GM23338 (cell line): ENCODE measurements at regions not wholly inside any gene's neighbourhood (a gene's known extent, or its start where the extent isn't known, plus 50 kb on each side); places are given as distances from the start of the nearest gene placed in this dataset.
A peak's percentile ranks its signal among the peaks of the same experiment; 100 is the strongest.

ENCODE experiments used
- ATAC-seq: fragments of 200-7000 bp; cut with Tn5 transposase; 3 replicates; pipeline ENCODE4 v1.9.1; 2020
- DNase-seq: peaks from one replicate; pipeline ENCODE4 v3.0.0-alpha.2; 2015; ENCODE audit warnings: low spot score
- H2AFZ ChIP-seq: fragments of 200-600 bp; sonication (generic); 2 replicates; pipeline ENCODE4 v1.8.0; 2016; ENCODE audit warnings: antibody characterized with exemption, mild to moderate bottlenecking, moderate library complexity
- H3F3A ChIP-seq: fragments of 200-600 bp; sonication (generic); replicated peaks from 2 replicates; pipeline ENCODE4 v1.8.0; 2017; ENCODE audit warnings: antibody characterized with exemption, mixed run types, low read depth
- H3K27ac ChIP-seq: fragments of 200-600 bp; sonication (generic); 2 replicates; pipeline ENCODE4 v1.6.1; 2016; ENCODE audit warnings: low read depth
- H3K27me3 ChIP-seq: fragments of 200-600 bp; sonication (generic); 2 replicates; pipeline ENCODE4 v1.8.0; 2016; ENCODE audit warnings: mild to moderate bottlenecking, mixed run types, moderate library complexity; ENCODE audit not compliant: insufficient read depth
- H3K36me3 ChIP-seq: fragments of 200-600 bp; sonication (generic); 2 replicates; pipeline ENCODE4 v1.8.0; 2016; ENCODE audit warnings: mild to moderate bottlenecking; ENCODE audit not compliant: insufficient read depth
- H3K4me1 ChIP-seq: fragments of 200-600 bp; sonication (generic); 2 replicates; pipeline ENCODE4 v1.8.0; 2016; ENCODE audit warnings: mild to moderate bottlenecking, moderate library complexity; ENCODE audit not compliant: insufficient read depth
- H3K4me2 ChIP-seq: fragments of 200-600 bp; sonication (generic); 2 replicates; pipeline ENCODE4 v1.7.1; 2017; ENCODE audit warnings: mixed run types
- H3K4me3 ChIP-seq: fragments of 200-600 bp; sonication (generic); 2 replicates; pipeline ENCODE4 v1.6.1; 2016; ENCODE audit warnings: mixed run types
- H3K79me2 ChIP-seq: fragments of 200-600 bp; sonication (generic); replicated peaks from 2 replicates; pipeline ENCODE4 v1.8.0; 2017; ENCODE audit warnings: mild to moderate bottlenecking; ENCODE audit not compliant: insufficient read depth
- H3K9me2 ChIP-seq: fragments of 200-600 bp; sonication (generic); 2 replicates; pipeline ENCODE4 v1.8.0; 2017; ENCODE audit not compliant: insufficient read depth
- H4K20me1 ChIP-seq: fragments of 200-600 bp; sonication (generic); replicated peaks from 2 replicates; pipeline ENCODE4 v1.8.0; 2017; ENCODE audit warnings: mild to moderate bottlenecking; ENCODE audit not compliant: insufficient read depth
- H3K27ac Mint-ChIP-seq: 2 replicates; pipeline ENCODE4 v1.8.0; 2020; ENCODE audit warnings: inconsistent platforms, mild to moderate bottlenecking, moderate library complexity, mixed read lengths
- H3K27me3 Mint-ChIP-seq: 3 replicates; pipeline ENCODE4 v1.8.0; 2022; ENCODE audit warnings: low read depth, mild to moderate bottlenecking, moderate library complexity, mixed read lengths, inconsistent platforms; ENCODE audit not compliant: insufficient read depth, poor library complexity
- H3K36me3 Mint-ChIP-seq: 3 replicates; pipeline ENCODE4 v1.8.0; 2021; ENCODE audit warnings: low read depth, mild to moderate bottlenecking, inconsistent platforms, moderate library complexity, mixed read lengths
- H3K4me1 Mint-ChIP-seq: 3 replicates; pipeline ENCODE4 v1.8.0; 2020; ENCODE audit warnings: mild to moderate bottlenecking, inconsistent platforms, mixed read lengths
- H3K4me3 Mint-ChIP-seq: 3 replicates; pipeline ENCODE4 v1.8.0; 2021; ENCODE audit warnings: moderate library complexity, mild to moderate bottlenecking, inconsistent platforms, mixed read lengths
- H3K9me3 Mint-ChIP-seq: 3 replicates; pipeline ENCODE4 v1.8.0; 2020; ENCODE audit warnings: moderate library complexity, mild to moderate bottlenecking, inconsistent platforms, mixed read lengths
- CTCF ChIP-seq, 2 experiments: fragments of 200-600 bp in 1 of 2; sonication (generic) in 1 of 2; conservative IDR thresholded peaks; 2 replicates each; pipeline versions ENCODE4 v1.5.1 to v1.6.1; 2016 to 2017; ENCODE audit warnings: antibody characterized with exemption in 2 of 2, low read depth in 2 of 2, mild to moderate bottlenecking in 2 of 2, moderate library complexity in 1 of 2
- EZH2phosphoT487 ChIP-seq: fragments of 200-600 bp; sonication (generic); IDR thresholded peaks from one replicate; pipeline ENCODE4 v1.8.1; 2018; ENCODE audit warnings: antibody characterized with exemption; ENCODE audit not compliant: unreplicated experiment
- JUNB ChIP-seq: IDR thresholded peaks from one replicate; pipeline ENCODE4 v1.6.1; 2016; ENCODE audit warnings: antibody characterized with exemption; ENCODE audit not compliant: unreplicated experiment
- NANOG ChIP-seq: IDR thresholded peaks from 2 replicates; pipeline ENCODE4 v1.6.1; 2016; ENCODE audit warnings: antibody characterized with exemption, borderline replicate concordance
- POLR2AphosphoS5 ChIP-seq: IDR thresholded peaks from 2 replicates; pipeline ENCODE4 v1.6.1; 2016; ENCODE audit warnings: antibody characterized with exemption, low read depth
- STAT1 ChIP-seq: IDR thresholded peaks from one replicate; pipeline ENCODE4 v1.6.1; 2016; ENCODE audit warnings: antibody characterized with exemption; ENCODE audit not compliant: unreplicated experiment
- ZNF114 ChIP-seq: fragments of 250-450 bp; sonication (Bioruptor Pico); IDR thresholded peaks from 2 replicates; pipeline ENCODE4 v1.5.0; 2020; ENCODE audit warnings: mild to moderate bottlenecking, moderate library complexity
- ZNF331 ChIP-seq: fragments of 250-450 bp; sonication (Bioruptor Pico); IDR thresholded peaks from 2 replicates; pipeline ENCODE4 v1.5.0; 2020; ENCODE audit warnings: low read depth, mild to moderate bottlenecking, moderate library complexity
- TF ChIP-seq, protein P1 (sequence below): IDR thresholded peaks from 2 replicates; pipeline ENCODE4 v1.6.1; 2016; ENCODE audit warnings: antibody characterized with exemption
- TF ChIP-seq, protein P2 (sequence below): fragments of 250-450 bp; sonication (Bioruptor Pico); IDR thresholded peaks from 2 replicates; pipeline ENCODE4 v1.5.0; 2020; ENCODE audit warnings: mild to moderate bottlenecking, moderate library complexity

GRCh38 chr1:191350938-191351337 lies 807.3 kb upstream of the RGS18 start:
- H3K36me3 Mint-ChIP-seq, result no peaks in the 10 kb centered on the region
- no peaks in the 10 kb centered on the region for H4K20me1 ChIP-seq
- no peaks in the 10 kb centered on the region for H3K4me1 Mint-ChIP-seq
- H3K36me3 ChIP-seq, result no peaks in the 10 kb centered on the region
- no peaks in the 10 kb centered on the region for H3K9me3 Mint-ChIP-seq
- TF ChIP-seq POLR2AphosphoS5, result no peak
- no peak for TF ChIP-seq STAT1
- TF ChIP-seq, protein P1, sequence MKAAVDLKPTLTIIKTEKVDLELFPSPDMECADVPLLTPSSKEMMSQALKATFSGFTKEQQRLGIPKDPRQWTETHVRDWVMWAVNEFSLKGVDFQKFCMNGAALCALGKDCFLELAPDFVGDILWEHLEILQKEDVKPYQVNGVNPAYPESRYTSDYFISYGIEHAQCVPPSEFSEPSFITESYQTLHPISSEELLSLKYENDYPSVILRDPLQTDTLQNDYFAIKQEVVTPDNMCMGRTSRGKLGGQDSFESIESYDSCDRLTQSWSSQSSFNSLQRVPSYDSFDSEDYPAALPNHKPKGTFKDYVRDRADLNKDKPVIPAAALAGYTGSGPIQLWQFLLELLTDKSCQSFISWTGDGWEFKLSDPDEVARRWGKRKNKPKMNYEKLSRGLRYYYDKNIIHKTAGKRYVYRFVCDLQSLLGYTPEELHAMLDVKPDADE, result no peak
- TF ChIP-seq ZNF331 (CRISPR knock-in tag), result no peak
- TF ChIP-seq CTCF (conservative IDR thresholded peaks at IDR 0.05; ENCODE audit: low read depth in 2 of 2), result no peak
- H2AFZ ChIP-seq, result no peak overlapping the region
- H3K27ac Mint-ChIP-seq, result no peak overlapping the region
- no peak overlapping the region for H3K27ac ChIP-seq
- no peaks in the 10 kb centered on the region for H3K4me1 ChIP-seq
- no peaks in the 10 kb centered on the region for H3K9me2 ChIP-seq
- no peaks in the 10 kb centered on the region for H3K27me3 ChIP-seq
- H3K4me3 Mint-ChIP-seq, result no peak overlapping the region
- H3F3A ChIP-seq, result no peaks in the 10 kb centered on the region
- no peak overlapping the region for H3K4me2 ChIP-seq
- H3K4me3 ChIP-seq, result no peak overlapping the region
- ATAC-seq (no peak), DNase-seq (peak; percentile 1)
- H3K79me2 ChIP-seq, result no peaks in the 10 kb centered on the region
- H3K27me3 Mint-ChIP-seq, result no peaks in the 10 kb centered on the region

- Histone ChIP-seq H3K27ac (no peak overlapping the region), H3K79me2 (no peaks in the 10 kb centered on the region), H4K20me1 (no peaks in the 10 kb centered on the region), H3K9me2 (no peaks in the 10 kb centered on the region), H3F3A (no peaks in the 10 kb centered on the region), H3K4me1 (no peaks in the 10 kb centered on the region), H2AFZ (no peak overlapping the region), H3K36me3 (no peaks in the 10 kb centered on the region), H3K4me2 (no peak overlapping the region), H3K4me3 (no peak overlapping the region), H3K27me3 (no peaks in the 10 kb centered on the region)
- Mint-ChIP-seq H3K27me3 (no peaks in the 10 kb centered on the region), H3K4me1 (no peaks in the 10 kb centered on the region), H3K4me3 (no peak overlapping the region), H3K36me3 (no peaks in the 10 kb centered on the region), H3K9me3 (no peaks in the 10 kb centered on the region), H3K27ac (no peak overlapping the region)
- DNase-seq (no peak), ATAC-seq (no peak)
- no peak for TF ChIP-seq ZNF114 (CRISPR knock-in tag)
- TF ChIP-seq NANOG, result no peak
- no peak for TF ChIP-seq CTCF (conservative IDR thresholded peaks at IDR 0.05; ENCODE audit: low read depth in 2 of 2)
- TF ChIP-seq, protein P1, result no peak
- no peak for TF ChIP-seq JUNB
- no peak for TF ChIP-seq EZH2phosphoT487
- TF ChIP-seq, protein P2, sequence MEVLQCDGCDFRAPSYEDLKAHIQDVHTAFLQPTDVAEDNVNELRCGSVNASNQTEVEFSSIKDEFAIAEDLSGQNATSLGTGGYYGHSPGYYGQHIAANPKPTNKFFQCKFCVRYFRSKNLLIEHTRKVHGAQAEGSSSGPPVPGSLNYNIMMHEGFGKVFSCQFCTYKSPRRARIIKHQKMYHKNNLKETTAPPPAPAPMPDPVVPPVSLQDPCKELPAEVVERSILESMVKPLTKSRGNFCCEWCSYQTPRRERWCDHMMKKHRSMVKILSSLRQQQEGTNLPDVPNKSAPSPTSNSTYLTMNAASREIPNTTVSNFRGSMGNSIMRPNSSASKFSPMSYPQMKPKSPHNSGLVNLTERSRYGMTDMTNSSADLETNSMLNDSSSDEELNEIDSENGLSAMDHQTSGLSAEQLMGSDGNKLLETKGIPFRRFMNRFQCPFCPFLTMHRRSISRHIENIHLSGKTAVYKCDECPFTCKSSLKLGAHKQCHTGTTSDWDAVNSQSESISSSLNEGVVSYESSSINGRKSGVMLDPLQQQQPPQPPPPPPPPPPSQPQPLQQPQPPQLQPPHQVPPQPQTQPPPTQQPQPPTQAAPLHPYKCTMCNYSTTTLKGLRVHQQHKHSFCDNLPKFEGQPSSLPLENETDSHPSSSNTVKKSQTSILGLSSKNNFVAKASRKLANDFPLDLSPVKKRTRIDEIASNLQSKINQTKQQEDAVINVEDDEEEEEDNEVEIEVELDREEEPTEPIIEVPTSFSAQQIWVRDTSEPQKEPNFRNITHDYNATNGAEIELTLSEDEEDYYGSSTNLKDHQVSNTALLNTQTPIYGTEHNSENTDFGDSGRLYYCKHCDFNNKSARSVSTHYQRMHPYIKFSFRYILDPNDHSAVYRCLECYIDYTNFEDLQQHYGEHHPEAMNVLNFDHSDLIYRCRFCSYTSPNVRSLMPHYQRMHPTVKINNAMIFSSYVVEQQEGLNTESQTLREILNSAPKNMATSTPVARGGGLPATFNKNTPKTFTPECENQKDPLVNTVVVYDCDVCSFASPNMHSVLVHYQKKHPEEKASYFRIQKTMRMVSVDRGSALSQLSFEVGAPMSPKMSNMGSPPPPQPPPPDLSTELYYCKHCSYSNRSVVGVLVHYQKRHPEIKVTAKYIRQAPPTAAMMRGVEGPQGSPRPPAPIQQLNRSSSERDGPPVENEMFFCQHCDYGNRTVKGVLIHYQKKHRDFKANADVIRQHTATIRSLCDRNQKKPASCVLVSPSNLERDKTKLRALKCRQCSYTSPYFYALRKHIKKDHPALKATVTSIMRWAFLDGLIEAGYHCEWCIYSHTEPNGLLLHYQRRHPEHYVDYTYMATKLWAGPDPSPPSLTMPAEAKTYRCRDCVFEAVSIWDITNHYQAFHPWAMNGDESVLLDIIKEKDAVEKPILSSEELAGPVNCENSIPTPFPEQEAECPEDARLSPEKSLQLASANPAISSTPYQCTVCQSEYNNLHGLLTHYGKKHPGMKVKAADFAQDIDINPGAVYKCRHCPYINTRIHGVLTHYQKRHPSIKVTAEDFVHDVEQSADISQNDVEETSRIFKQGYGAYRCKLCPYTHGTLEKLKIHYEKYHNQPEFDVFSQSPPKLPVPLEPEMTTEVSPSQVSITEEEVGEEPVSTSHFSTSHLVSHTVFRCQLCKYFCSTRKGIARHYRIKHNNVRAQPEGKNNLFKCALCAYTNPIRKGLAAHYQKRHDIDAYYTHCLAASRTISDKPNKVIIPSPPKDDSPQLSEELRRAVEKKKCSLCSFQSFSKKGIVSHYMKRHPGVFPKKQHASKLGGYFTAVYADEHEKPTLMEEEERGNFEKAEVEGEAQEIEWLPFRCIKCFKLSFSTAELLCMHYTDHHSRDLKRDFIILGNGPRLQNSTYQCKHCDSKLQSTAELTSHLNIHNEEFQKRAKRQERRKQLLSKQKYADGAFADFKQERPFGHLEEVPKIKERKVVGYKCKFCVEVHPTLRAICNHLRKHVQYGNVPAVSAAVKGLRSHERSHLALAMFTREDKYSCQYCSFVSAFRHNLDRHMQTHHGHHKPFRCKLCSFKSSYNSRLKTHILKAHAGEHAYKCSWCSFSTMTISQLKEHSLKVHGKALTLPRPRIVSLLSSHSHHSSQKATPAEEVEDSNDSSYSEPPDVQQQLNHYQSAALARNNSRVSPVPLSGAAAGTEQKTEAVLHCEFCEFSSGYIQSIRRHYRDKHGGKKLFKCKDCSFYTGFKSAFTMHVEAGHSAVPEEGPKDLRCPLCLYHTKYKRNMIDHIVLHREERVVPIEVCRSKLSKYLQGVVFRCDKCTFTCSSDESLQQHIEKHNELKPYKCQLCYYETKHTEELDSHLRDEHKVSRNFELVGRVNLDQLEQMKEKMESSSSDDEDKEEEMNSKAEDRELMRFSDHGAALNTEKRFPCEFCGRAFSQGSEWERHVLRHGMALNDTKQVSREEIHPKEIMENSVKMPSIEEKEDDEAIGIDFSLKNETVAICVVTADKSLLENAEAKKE, result no peak
Measured at GRCh38 chr1:191358724-191359123, 799.5 kb upstream of the RGS18 start.
